ENCODE measurements at regions not wholly inside any gene's neighbourhood (a gene's known extent, or its start where the extent isn't known, plus 50 kb on each side); places are given as distances from the start of the nearest gene placed in this dataset.
"Not testable (repeated sequence)": the region's sequence is repeated elsewhere in the genome, so short reads cannot be mapped to it uniquely, and the experiment has no call there.

DNA sequence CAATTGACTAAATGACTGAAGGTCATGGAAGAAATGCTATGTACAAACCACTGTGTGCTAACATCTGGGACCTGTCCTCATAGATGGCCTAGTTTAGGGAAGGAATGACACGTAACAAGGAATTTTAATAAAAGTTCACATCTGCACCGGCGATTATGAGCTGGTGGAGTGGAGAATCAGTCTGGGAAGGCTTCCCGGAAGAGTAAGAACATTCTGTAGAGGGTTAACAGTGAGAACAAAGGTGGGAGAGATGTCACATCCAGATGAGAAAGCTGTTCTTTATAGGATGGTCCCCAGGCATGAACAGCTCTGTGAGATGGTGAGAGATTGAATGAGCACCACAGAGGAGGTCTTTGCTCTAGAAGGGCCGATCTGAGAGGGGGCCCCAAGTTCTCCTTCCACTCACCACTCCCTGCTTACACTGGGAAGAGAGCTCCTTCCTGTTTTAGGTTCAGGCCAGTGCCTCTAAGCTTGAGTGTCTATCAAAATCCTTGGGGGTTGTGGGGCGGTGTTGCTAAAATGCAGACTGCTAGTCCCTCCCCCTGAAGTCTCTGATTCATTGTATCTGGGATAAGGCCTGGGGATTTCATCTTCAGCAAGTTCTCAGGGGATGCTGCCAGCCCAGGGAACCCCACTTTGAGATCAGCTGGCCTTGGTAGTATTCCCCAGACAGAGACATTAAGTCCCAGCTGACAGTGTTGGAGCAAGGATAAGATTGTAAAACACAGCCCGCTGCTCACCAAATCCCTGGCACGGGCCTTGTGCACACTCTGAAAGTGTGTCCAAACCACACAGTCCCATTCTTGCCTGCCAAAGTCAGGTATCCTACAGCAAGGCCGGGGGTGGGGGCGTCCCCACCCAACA, 294.7 kb upstream of the MAF start:
- DNase-seq (ENCODE audit: low spot score) = no peak

DNA sequence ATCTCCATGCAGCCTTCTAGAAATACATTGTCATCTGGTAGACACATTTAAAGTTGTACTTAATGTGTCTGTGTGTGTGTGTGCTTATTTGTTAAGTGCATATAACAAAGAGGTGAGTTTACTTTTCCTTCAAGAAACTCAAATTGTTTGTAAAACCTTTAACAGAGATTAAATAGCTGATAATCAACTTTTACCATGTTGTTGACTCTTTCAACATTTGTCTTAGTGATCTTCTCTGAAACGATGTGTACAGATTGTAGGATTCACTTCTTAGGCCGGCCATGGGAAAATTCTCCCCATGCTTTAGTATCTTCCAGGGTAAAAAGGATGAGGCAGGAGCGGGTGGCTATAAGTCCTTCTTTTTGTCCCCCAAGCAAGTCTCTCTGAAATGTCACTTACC, 292.9 kb upstream of the MAF start:
- DNase-seq (ENCODE audit: low spot score) = no peak

DNA sequence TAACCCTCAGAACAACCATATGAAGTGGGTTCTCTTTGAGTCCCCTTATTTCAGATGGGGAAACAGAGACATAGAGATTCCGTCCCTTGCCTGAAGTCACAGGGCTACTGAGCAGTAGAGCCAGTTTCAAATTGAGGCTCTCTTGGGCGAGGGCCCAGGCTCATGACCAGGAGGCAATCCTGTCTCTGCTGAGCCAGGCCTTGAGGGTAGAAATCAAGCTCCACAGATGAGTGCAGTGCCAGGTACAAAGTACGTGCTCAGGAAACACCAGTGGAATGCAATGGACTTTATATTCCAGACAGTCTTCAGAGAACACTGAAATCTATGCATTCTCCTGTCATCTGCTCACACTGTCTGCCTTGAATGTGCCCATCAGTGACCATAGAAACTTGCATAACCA, 291.7 kb upstream of the MAF start:
- DNase-seq (ENCODE audit: low spot score) = no peak

DNA sequence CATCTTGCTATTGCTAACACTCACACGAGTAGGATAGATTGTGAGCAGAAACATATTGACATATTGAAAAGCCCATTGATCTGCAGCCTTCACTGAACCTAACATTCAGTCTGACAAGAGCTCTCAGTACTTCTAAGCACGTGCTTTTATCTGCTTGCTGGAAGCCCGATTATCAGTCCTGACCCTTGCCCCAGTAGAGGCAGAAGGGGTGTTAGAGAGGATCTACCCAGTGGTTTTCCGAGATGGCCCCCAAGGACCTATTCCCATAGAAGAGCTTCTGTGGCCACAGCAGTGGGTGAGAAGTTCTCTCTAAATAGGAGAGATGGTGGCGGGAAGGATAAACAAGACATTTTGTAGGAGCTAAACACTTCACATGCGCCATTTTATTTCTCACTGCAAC, 290.9 kb upstream of the MAF start:
- no peak for DNase-seq (ENCODE audit: low spot score)

DNA sequence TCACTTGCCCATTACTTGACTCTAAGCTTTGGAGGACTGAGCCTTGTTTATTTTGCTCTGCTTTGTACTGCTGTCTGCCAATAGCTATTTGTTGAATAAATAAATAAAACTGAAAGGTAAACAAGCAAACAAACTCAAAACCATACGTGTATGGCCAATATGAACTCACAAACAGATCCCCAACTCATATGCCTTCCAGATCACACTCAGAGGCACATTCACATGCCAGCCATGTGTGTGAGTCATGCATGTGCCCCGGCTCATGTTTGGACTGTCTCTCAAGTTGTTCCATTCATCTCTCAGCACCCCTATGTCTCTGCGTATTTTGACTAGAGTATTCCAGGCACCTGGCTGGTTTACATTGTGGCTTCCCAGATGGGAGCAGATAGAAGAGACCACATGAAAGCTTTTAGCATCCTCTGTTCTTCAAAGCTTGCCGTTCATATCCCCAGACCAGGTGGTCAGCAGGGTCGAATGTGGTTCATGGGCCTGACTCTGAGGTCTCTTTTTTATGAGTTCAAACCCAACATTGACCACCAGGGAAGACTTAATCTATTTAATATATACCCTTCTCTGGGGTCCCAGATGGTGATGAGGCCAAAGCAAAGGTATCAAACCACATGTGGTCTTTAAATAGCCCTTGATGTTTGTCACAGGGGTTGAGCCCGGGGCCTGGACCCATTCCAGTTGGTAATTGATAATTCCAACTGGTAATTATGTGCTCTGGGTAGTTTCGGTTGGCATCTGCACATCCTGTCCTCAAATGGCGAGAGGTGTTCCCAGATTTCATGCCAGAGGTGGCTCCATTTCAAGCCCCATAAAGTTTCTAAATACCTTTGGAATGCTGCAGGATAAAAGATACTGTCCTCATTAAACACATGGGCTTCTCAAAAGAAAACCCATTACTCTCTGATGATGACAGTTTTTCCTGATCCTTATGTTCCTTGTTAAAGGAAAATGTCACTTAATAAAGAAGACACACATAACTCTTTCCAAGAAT, 287.3 kb upstream of the MAF start:
- DNase-seq (ENCODE audit: low spot score) = peak; percentile 99

DNA sequence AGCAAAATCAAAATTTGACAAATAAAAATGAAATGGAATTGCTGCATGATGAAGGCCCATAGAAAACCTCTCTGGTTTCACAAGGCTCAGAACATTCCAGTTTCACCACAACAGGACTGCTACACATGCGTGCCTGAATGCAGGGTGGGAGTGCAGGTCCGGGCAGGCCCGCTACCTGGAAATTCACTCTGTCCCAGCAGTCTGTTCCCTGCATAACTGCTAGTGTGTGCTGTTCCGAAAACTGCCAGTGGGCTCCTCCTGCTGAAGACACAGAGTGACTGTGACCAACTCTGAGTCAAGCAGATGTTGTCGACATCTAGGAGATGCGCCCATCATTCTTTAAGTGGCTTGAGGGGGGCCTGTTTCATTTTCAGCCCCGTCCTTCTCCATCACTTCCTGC, 284.8 kb upstream of the MAF start:
- peak; percentile 31 for DNase-seq (ENCODE audit: low spot score)

DNA sequence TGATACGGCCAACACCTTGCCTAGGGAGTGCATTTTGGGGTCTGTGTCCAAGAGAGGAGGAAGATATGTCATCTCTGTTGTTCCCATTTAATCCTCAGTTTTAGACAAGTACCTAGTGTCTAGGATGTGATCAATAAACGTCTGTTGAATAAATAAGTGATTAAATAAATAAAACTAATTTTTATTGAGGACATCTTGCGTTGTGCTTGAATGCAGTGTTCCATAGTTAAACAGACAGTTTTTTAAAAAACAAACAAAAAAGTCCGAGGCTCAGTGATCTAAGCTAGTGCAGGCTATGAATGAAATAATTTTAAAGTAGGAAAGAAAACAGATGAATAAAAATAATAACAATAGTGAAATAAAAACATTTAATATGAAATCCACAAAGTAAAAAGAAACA, 283.0 kb upstream of the MAF start:
- no peak for DNase-seq (ENCODE audit: low spot score)

DNA sequence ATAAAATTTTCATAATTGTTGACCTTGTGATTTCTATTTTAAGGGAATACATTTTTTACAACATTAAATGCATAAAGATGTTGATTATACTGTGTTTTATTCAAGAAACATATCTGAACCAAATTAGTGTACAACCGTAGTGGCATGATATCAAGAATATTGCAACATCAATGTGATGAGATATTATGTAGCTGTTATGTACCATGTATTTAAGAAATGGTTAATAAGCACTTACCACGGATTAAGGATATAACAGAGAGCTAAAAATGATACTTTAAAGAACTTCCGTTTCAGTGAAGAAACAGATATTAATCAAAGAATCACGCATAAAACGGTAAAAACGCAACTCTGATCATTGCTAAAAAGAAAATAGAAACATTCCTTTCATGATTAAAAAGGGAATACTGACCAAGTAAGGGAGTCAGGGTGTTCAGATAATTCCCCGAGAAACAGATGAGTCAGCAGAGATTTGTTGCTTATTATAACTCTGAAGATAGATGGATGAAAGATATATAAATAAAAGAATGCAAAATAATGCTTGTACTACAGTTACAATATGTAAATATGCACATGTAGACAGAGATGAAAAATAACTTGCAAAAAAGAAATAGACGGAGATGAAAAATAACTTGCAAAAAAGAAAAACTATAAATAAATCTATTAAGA, 281.9 kb upstream of the MAF start:
- DNase-seq (ENCODE audit: low spot score) = no peak

DNA sequence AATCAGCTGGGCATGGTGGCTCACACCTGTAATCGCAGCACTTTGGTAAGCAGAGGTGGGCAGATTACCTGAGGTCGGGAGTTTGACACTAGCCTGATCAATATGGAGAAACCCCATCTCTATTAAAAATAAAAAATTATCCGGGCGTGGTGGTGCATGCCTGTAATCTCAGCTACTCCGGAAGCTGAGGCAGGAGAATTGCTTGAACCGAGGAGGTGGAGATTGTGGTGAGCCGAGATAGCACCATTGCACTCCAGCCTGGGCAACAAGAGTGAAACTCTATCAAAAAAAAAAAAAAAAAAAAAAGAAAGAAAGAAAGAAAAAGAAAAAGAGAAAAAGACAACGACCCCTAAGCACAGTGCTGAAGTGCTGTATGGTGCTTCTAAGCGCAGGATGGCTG, 280.6 kb upstream of the MAF start:
- not testable (repeated sequence) for DNase-seq (ENCODE audit: low spot score)

DNA sequence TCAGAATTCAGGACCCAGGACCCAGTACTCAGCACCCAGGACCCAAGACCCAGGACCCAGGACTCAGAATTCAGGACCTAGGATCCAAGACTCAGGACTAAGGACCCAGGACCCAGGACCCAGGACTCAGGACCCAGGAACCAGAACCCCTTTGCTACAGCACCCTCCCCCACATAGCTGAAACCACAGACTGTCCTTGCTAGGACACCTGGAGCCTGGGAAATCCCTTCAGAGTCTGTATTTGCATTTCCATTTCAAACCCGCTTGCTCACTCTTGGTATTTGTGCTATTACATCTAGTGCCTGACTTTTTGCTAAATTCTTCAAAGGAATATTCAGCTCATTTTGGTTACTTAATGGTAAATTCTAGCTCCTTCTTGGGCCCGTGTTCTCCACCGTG, 275.8 kb upstream of the MAF start:
- no peak for DNase-seq (ENCODE audit: low spot score)

DNA sequence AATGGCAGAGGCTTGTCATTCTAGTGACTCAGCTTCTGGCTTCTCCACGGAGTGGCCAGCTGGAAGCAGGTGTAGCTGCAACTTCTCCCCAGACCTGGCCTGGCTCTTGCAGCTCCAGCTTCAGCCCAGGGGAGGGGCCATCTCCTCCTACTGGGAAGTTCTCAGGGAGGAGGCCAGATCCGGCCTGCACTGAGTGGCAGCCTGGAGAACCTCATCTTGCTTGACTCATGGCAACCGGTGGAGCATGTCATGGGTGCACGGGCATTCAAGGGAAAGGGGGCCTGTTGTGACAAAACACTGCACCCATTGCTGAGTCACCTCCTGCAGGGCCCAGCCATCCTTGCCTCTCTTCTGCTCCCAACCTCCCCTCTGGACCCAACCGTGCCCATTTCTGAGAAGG, 273.9 kb upstream of the MAF start:
- DNase-seq (ENCODE audit: low spot score) = no peak

DNA sequence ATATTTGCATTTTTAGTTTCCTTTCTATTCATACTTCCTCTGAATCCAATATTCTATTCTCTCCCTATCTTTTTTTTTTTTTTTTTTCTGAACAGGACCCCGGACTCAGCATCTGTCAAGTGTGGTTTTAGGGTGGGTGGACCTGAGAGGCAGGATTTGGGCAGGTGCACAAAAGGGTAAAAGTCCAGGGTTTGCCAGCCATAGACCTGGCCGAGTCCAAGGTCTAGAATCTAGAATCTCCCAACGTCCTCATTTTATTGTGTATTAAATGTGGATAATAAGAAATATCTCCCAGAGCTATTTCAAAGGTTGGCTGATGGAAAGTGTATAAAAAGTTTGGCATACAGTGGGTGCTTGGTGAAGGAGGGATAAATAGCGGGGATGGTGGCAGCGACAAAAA, 273.3 kb upstream of the MAF start:
- no peak for DNase-seq (ENCODE audit: low spot score)

DNA sequence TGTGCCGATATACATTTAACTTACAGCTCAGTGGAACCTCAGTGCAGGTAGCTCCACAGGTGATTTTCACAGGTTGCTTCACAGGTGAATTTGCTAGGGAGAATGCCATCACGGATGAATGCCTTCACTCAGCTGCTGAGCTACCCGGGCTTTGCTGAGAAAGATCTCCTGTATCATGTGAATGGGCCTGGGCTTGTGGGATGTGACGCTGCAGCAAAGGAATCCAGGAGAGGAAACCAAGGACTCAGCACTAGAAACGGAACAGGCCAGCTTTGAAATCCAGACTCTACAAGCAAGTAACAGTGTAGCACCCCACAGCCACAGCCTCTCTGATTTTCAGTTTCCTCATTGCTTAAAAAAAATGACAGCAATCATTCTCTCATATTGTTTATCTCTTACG, 271.4 kb upstream of the MAF start:
- no peak for DNase-seq (ENCODE audit: low spot score)

DNA sequence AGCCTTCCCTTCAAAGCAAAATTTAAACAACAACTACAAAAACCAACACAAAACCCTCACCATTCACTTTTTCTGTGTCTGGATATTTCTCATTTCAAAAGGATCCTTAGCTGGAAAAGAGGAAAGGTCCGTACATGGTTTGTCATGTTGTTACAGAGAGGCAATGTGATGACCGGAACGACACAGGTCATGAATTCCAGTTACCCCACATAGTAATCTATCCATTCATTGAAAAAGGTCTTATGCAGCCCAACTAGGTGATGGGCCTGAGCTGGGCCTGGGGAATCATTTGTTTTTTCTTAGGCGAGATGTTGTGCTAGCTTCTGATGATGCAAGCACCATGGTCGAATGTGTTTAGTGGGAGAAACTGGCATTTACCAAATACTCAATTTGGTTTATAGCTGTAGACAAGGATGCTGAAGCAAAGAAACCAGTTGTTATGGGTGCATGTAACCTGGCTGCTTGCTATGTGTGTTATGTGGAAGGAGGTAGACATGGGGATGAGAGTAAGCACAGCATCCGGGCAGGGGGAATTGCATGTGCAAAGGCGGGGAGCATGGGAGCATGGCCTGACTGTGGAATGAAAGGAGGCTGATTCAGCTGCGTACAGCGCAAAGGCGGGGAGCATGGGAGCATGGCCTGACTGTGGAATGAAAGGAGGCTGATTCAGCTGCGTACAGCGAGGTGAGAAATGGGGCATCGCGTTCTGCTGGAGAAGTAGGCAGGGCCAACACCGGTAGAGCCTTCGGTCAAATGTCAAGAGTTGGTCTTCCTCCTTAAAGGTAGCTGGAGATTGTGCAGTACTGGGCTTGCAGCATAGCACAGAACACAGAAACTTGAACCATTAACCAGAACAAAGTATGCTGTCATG, 269.7 kb upstream of the MAF start:
- DNase-seq (ENCODE audit: low spot score) = no peak

DNA sequence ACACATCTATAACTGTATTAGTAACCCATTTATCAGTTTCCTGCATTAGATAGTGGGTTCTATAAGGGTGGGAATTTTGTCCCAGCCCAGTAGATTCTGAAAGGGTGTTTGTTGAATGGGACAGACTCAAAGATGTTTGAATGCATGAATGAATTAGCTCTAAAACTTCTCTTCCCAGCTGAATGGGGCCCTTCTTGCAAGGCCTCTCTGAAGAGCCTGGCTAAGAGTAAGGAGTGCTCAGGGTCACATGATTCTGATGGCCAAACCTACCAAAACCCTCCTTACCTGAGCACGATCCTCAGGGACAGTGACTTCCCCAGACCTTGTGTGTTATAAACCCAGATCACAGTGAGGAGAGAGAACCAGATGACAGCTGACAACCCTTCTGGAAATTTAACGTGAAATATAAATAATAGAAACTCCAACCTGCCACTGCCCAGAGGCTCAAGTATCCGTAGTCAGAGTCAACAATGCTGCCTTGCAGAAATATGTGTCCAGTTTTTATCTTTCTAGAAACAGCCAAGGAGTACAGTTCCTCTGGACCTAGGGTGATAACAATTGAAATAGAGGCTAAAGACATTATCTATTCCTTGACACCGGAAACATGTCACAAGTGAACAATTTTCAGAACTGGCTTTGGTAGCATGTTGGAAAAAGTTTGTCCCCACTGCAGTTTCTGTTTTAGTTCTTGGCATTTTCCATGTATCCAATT, 268.9 kb upstream of the MAF start:
- no peak for DNase-seq (ENCODE audit: low spot score)

DNA sequence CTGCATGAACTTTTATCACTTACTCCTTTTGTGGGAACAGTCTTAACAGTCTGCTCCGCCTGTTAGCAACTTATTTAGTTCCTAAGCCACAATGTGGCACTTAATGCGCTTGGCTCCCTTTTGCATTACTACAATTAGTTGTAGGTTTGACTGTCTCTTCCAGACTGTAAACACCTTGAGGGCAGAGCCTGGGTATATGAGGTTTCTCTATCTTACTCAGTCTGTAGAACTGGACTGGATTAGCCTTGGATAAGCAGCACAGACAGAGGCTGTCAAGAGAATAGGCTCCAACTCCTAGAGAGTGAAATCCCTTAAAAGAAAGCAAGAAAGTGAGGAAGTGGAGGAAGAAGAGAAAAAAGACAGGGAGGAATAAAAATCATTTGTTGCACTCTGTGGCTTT, 268.3 kb upstream of the MAF start:
- DNase-seq (ENCODE audit: low spot score) = no peak

DNA sequence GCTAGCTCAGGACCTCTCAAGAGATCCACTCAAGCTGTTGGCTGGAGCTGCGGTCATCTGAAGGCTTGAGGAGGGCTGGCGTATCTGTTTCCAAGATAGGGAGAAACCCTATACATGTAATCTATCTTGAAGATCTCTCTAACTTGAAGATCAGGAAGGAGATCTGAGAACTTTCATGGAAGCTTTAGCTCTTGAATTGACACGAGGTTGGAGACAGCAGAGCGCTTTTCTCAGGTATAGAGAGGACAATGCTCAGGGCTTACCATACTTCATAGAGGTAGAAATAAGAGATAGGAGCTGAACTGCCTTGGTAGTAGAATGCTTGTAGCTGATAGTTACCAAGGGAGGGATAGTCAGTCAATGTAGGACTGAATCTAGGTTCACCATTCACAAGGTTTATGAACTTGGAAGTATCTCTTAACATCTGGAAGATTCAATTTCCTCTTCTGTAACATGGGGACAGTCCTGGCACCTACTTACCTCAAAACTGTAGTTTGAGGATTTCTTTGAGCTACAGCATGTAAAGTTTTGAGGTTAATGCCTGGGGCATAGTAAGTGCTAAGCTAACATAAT, 267.0 kb upstream of the MAF start:
- DNase-seq (ENCODE audit: low spot score) = no peak

DNA sequence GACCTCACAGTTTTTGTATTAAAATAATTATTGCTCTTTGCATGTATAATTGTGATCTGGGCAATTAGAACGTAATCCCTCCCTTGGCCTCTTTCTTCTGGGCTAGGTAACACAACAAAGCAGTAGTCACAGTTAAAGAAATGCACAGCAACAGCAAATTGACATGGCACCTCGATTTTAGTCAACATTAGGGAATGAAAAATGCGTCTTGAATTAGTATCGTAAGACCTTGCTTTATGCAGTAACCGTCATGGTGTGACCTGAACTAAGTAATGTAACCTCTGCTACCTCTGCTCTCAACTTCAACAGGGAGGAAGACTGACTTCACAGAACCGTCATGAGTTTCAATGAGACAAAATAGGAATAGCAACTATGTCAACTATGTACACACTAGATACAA, 265.4 kb upstream of the MAF start:
- no peak for DNase-seq (ENCODE audit: low spot score)

DNA sequence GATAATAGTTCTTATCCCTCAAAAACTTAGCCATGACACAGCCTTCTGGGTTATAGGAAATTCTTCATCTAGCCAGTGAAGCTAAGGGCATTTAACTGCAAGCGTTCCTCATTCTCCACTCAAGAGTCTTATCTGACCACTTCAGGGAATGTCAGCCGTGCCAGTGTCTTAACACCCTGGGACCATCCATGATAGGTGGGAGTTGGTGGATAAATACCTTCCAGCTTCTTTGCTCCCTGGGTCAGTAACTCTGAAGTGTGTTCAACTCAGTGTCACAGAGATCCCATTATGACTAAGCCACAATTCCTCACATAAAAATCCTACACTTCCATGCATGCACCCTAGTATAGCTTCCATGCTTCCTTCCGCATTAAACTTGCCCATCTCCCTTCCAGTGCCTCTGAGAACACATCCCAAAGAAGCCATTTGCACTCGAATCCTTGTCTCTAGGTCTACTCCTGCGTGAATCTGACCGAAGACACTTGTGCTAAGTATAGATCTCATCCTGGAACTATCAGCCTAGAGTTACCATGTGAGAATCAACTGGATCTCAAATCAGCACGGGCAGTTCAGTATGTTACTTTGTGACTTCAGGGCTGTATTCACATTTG, 264.3 kb upstream of the MAF start:
- no peak for DNase-seq (ENCODE audit: low spot score)
